ENCODE measurements at regions not wholly inside any gene's neighbourhood (a gene's known extent, or its start where the extent isn't known, plus 50 kb on each side); places are given as distances from the start of the nearest gene placed in this dataset.

- TF ChIP-seq CTCF (IDR thresholded peaks at IDR 0.05; ENCODE audit: low read length) (no peak), EZH2 (IDR thresholded peaks at IDR 0.05; ENCODE audit: borderline replicate concordance, low read length) (no peak)
Measured at GRCh38 chr6:12657884-12658283, 58.7 kb upstream of the PHACTR1 start.
